ENCODE measurements at regions not wholly inside any gene's neighbourhood (a gene's known extent, or its start where the extent isn't known, plus 50 kb on each side); places are given as distances from the start of the nearest gene placed in this dataset.

- no peak for DNase-seq
Measured at GRCh38 chr3:106326941-106327695, 458.3 kb upstream of the CBLB start.

DNA sequence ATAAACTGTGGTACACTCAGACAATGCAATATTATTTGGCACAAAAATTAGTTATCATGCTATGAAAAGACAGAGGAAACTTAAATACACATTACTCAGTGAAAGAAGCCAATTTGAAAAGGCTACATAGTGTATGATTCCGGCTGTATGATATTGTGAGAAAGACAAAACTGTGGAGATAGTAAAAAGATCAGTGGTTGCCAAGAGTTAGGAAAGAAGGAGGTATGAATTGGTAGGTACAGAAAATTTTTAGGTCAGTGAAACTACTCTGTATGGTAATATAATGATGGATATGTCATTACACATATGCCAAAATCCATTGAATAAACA lies 458.8 kb upstream of the CBLB start:
- no peak for DNase-seq

DNA sequence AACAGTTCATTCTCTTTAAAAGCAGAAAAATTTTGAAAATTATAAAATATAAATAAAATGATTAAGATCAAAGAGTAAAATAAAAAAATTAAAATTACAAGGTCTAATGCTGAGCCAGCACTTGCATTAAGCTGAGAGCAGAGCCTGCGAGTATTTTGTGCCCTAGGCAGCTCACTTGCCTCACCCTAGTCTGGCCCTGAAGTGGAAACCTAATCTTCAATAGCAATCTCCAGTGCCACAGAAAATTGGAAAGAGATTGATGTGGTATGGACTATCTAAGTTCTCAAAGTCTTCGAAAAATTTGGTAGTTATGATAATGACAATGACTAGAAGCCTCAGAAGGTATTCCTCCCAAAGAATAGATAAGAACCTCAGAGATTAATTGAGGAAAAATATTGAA lies 459.4 kb upstream of the CBLB start:
- DNase-seq: no peak

- DNase-seq: no peak
Measured at GRCh38 chr3:106329521-106329920, 460.7 kb upstream of the CBLB start.

- DNase-seq: no peak
Measured at GRCh38 chr3:106331636-106332035, 462.8 kb upstream of the CBLB start.

GRCh38 chr3:106332129-106332528 lies 463.3 kb upstream of the CBLB start:
- DNase-seq: no peak

GRCh38 chr3:106332884-106333283 lies 464.1 kb upstream of the CBLB start:
- DNase-seq: no peak

- no peak for DNase-seq
Measured at GRCh38 chr3:106333911-106334618, 465.3 kb upstream of the CBLB start.

DNA sequence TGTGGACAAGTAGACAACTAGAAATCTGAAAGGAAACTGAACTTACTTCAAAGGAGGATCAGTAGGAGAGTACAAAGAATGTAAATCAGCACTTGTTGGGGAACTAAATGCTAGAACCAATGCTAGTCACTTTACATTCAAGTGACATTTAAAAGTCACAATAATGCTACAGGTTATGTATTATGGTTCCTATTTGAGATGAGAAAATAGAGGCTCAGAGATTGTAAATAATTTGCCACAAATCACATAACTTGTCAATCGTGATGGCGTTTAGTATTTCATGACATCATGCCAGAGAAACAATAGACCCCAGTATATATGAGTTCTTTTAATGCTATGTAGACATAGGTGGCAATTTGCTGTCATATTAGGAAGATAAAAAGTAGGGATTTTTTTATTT lies 467.8 kb upstream of the CBLB start:
- DNase-seq: no peak

DNA sequence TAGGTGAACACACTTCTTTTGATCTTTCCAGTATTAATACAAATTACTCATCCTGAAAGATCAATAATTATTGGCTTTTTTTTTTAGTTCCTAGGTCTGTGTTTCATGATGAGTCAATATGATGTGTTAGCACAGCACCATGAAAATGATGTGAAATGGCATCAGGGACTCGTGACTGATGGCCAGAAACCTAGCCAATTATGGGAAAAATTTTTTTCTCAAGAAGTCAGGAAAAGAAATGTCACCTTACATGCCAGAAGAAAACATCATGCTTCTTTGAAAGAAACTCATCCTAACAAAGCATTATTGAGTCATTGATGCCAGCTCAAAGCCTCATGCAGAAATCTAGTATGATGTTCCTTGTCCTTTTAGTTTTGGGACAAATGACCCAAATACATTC lies 468.3 kb upstream of the CBLB start:
- no peak for DNase-seq

DNA sequence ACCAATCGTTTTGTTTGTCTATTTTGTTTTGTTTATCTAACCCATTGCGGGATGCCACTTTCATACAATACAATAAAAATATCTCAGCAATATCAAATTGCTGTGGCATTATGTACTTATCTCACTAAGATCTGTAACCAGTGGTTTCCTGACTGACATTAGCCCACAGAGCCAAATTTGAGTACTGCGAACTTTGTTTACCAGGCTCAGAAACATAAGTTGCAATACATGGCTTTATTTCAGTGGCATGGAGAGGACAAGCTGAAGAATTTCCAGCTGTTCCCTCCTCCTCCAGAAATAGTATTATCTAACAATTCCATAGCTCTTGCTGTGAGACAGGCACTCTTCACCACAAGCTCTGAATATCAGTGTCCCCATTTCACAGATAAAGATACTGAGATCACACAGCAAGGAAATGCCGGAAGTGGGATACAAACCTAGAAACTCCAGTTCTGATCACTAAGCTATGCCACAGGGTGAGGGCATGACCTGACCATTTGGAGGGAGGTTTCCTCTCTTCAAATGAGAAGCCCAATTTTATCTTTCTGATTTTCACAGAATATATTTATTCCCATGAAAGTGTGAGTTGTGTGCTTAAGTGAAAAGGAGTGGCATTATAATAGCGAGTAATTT lies 469.9 kb upstream of the CBLB start:
- DNase-seq: no peak

DNA sequence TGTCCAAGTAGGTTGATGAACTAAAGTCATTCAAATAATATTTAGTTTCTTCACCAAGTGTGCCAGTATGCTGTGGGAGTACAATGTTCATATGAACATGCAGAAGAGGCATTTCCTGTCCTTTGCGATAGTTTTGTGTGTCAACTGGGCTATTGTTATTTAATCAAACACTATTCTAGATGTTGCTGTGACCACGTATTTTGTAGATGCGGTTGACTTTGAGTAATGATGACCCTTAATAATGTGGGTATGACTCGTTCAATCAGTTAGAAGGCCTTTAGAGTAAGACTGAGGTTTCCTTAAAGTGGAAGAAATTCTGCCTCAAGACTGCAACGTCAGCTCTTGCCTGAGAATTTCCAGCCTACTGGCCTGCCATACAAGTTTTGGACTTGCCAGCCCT lies 470.7 kb upstream of the CBLB start:
- no peak for DNase-seq

DNA sequence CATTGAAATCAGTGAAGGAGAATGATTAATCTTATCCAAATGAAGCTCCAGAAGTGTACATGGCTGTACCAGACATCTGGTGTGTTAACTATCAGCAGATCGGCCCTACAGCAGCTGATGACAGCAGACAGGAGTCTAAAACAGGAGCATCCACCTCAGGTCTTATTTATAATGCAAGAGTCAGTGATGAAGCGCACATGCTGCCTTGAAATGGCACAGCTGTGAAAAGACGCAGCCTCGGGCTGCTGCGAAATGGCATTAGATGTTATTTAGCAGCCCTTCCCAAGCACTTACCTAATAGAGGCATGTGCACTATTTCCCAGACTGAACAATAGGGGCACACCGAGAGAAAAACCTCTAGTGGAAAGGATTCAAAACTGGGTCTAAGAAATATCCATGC lies 472.3 kb upstream of the CBLB start:
- DNase-seq: no peak

GRCh38 chr3:106341586-106342162 lies 472.9 kb upstream of the CBLB start:
- no peak for DNase-seq

- no peak for DNase-seq
Measured at GRCh38 chr3:106342386-106342785, 473.6 kb upstream of the CBLB start.

DNA sequence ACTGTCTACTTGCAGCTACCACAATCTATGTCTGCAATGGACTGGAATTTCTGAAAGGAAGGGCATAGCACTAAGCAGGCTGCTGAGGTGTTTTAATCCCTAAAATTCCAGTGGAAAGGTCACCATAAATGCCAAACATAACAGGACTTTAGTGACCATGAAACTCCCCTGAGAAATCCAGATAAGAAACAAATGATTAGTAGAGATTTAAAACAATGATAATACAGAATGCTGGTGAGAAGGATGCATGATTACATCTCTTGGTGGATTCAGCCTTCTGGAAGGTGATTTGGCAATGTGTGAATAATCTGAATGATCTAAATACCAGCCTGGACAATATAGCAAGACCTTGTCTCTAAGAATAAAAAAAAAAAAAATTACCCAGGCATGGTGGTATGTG lies 475.0 kb upstream of the CBLB start:
- DNase-seq: no peak

- DNase-seq: no peak
Measured at GRCh38 chr3:106345353-106346027, 476.7 kb upstream of the CBLB start.

DNA sequence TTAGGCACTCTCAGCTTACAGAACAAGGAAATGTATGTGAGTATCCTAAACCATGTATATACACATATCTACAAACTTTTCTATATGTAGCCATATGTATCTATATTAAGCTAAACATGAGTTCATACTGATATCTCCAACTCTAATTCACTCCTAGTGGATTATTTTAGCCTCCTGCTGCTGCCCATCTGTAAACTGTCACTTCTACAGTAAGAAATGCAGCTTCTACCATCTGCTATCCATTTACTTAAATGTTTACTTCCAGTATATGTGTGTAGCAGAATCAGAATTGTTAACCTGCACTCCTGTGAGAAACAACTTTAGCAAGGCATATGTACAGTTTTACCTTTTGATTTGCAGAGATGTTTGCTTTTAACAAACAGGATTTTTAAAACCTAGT lies 478.5 kb upstream of the CBLB start:
- no peak for DNase-seq

- no peak for DNase-seq
Measured at GRCh38 chr3:106348139-106348690, 479.4 kb upstream of the CBLB start.

- no peak for DNase-seq
Measured at GRCh38 chr3:106349191-106349881, 480.5 kb upstream of the CBLB start.

GRCh38 chr3:106355873-106356272 lies 487.1 kb upstream of the CBLB start:
- no peak for DNase-seq

DNA sequence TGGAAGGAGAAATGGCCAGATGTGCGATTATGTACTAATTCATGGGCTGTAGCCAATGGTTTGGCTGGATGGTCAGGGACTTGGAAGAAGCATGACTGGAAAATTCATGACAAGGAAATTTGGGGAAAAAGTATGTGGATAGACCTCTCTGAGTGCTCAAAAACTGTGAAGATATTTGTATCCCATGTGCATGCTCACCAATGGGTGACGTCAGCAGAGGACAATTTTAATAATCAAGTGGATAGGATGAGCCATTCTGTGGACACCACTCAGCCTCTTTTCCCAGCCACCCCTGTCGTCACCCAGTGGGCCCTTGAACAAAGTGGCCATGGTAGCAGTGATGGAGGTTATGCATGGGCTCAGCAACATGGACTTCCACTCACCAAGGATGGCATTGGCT lies 490.9 kb upstream of the CBLB start:
- DNase-seq: no peak
